BE2C (cell line): ENCODE measurements at regions not wholly inside any gene's neighbourhood (a gene's known extent, or its start where the extent isn't known, plus 50 kb on each side); places are given as distances from the start of the nearest gene placed in this dataset.
"Not testable (repeated sequence)": the region's sequence is repeated elsewhere in the genome, so short reads cannot be mapped to it uniquely, and the experiment has no call there.

Experiments
- DNase-seq: peaks from one replicate; pipeline ENCODE4 v3.0.0-alpha.2; 2020
- H3K27me3 ChIP-seq: fragments of 250-450 bp; sonication (Bioruptor Pico); 2 replicates; pipeline ENCODE4 v1.5.1; 2020; ENCODE audit warnings: mild to moderate bottlenecking
- H3K36me3 ChIP-seq: fragments of 250-450 bp; sonication (Bioruptor Pico); 2 replicates; pipeline ENCODE4 v1.5.1; 2020; ENCODE audit warnings: mild to moderate bottlenecking
- H3K4me1 ChIP-seq: fragments of 250-450 bp; sonication (Bioruptor Pico); 2 replicates; pipeline ENCODE4 v1.5.1; 2020
- H3K4me3 ChIP-seq: 2 replicates; pipeline ENCODE4 v1.5.1; 2011; ENCODE audit warnings: low read depth, low read length
- H3K9me3 ChIP-seq: fragments of 250-450 bp; sonication (Bioruptor Pico); 2 replicates; pipeline ENCODE4 v1.5.1; 2020
- CTCF ChIP-seq: IDR thresholded peaks from 2 replicates; pipeline ENCODE4 v1.5.1; 2012; ENCODE audit warnings: mild to moderate bottlenecking, low read depth, low read length

GRCh38 chr6:68108233-68108835, 526.7 kb upstream of the ADGRB3 start:
- Histone ChIP-seq H3K36me3 (no peaks in the 10 kb centered on the region), H3K4me3 (no peak overlapping the region), H3K27me3 (no peaks in the 10 kb centered on the region), H3K4me1 (no peaks in the 10 kb centered on the region), H3K9me3 (no peaks in the 10 kb centered on the region)
- no peak for TF ChIP-seq CTCF
- DNase-seq, result no peak

GRCh38 chr6:68094070-68094469, 541.0 kb upstream of the ADGRB3 start:
- TF ChIP-seq CTCF, result no peak
- H3K4me3 ChIP-seq, result no peak overlapping the region
- H3K36me3 ChIP-seq, result no peaks in the 10 kb centered on the region
- no peaks in the 10 kb centered on the region for H3K4me1 ChIP-seq
- no peak for DNase-seq
- no peaks in the 10 kb centered on the region for H3K9me3 ChIP-seq
- no peaks in the 10 kb centered on the region for H3K27me3 ChIP-seq

DNA sequence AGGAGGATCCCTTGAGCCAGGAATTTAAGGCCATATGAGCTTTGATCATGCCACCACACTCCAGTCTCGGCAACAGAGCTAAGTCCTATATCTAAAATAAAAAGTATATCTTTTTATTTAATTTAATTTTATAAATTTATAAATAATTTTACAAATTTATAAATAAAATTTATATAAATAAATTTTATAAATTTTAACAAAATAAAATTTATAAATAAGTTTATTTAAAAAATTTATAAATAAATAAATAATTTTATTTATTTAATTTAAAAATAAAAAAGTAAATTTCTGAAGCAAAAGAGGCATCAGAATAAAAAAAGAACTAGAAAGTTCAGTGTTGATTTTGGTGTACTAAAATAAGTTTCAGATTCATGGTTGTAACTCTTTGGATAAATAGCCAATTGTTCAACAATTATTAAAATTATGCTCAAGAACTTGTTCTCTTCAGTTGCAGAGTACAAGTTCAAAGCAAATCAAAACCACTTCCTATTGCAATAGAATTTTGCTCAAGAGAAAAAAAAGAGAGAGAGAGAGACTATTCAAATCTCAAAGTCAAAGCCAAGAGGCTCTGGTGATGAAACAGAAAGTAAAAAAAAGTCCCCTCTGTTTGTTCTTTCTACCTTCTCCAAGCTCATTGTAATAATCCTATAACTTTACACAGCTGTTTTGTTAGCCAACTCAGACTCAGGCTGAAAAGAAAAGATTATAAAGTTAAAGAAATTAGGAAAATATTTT, 547.5 kb upstream of the ADGRB3 start:
- no peak for DNase-seq

DNA sequence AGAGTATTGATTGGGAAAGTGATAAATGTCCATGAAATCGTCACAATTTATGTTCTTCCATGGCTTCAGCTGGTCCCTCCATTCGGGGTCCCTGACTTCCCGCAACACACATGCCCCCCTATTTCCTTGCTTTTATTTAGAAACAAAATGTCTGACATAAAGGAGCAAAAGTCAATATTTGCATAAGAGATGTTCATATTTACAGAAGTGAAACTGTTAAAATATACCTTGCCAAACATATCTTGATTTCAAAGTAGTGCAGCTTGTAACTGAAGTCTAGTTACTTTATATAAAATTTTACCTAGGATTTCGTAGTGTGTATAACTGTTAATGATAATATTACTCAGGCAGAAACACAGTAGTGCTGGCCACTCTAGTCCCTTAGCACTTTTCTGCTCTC, 548.9 kb upstream of the ADGRB3 start:
- Histone ChIP-seq H3K9me3 (no peaks in the 10 kb centered on the region), H3K27me3 (no peaks in the 10 kb centered on the region), H3K4me1 (no peaks in the 10 kb centered on the region), H3K4me3 (no peak overlapping the region), H3K36me3 (no peaks in the 10 kb centered on the region)
- no peak for TF ChIP-seq CTCF
- no peak for DNase-seq

More for the DNA sequence above, 547.5 kb upstream of the ADGRB3 start:
- no peaks in the 10 kb centered on the region for H3K36me3 ChIP-seq
- H3K9me3 ChIP-seq, result no peaks in the 10 kb centered on the region
- H3K4me3 ChIP-seq, result no peak overlapping the region
- no peaks in the 10 kb centered on the region for H3K4me1 ChIP-seq
- no peaks in the 10 kb centered on the region for H3K27me3 ChIP-seq
- TF ChIP-seq CTCF, result no peak

DNA sequence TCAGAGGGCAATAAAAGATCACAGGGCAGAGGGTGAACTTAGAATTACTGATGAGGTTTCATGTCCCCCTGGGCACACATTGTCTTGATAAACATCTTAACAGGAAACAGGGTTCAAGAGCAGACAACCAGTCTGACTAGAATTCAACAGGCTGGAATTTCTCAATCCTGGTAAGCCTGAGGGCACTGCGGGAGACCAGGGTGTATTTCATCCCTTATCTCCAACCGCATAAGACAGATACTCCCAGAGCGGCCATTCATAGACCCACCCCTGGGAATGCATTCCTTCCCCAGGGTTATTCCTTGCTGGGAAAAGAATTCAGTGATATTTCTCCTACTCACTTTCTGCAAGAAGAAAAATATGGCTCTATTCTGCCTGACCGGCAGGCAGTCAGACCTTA, 549.5 kb upstream of the ADGRB3 start:
- not testable (repeated sequence) for H3K4me1 ChIP-seq, H3K27me3 ChIP-seq, H3K9me3 ChIP-seq, H3K36me3 ChIP-seq, H3K4me3 ChIP-seq
- peak; percentile 30 for DNase-seq

- no peak overlapping the region for H3K4me3 ChIP-seq
- no peaks in the 10 kb centered on the region for H3K27me3 ChIP-seq
- no peaks in the 10 kb centered on the region for H3K36me3 ChIP-seq
- H3K4me1 ChIP-seq, result no peaks in the 10 kb centered on the region
- H3K9me3 ChIP-seq, result no peaks in the 10 kb centered on the region
- DNase-seq, result no peak
- TF ChIP-seq CTCF, result no peak
Observed at GRCh38 chr6:68082086-68082485, 553.0 kb upstream of the ADGRB3 start.
